SK-N-DZ (cell line): ENCODE measurements at regions not wholly inside any gene's neighbourhood (a gene's known extent, or its start where the extent isn't known, plus 50 kb on each side); places are given as distances from the start of the nearest gene placed in this dataset.
"Not testable (repeated sequence)": the region's sequence is repeated elsewhere in the genome, so short reads cannot be mapped to it uniquely, and the experiment has no call there.

ENCODE experiments used
- DNase-seq: peaks from one replicate; pipeline ENCODE4 v3.0.0-alpha.2; 2015; ENCODE audit warnings: low spot score

DNA sequence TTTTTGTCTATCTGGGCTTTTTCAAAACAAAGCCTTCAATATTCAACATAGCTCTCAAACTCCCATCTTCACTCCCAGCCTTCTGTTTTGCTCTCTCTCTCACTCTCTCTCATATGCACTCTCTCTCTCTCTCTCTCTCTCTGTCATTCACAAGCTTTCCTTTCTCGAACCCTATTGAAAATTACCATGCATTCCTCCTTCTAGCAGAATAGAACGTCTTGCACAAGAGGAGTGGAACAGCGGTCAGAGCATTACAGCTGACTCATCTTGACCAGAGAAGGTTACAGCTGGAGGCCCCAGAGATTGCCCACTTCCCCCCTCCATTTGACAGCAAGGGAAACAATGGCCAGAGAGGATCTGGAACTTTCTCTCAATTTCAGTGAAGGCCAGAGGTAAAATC lies 51.0 kb upstream of the LIFR start:
- DNase-seq, result no peak

- no peak for DNase-seq
These were observed 51.6 kb upstream of the LIFR start for GRCh38 chr5:38607930-38608564.

- no peak for DNase-seq
These were observed 52.4 kb upstream of the LIFR start for GRCh38 chr5:38608874-38609273.

GRCh38 chr5:38612851-38613250 lies 56.4 kb upstream of the LIFR start:
- DNase-seq, result no peak

- peak; percentile 17 for DNase-seq
These were observed 57.0 kb upstream of the LIFR start for GRCh38 chr5:38613490-38613889.

GRCh38 chr5:38613992-38614836 lies 57.8 kb upstream of the LIFR start:
- no peak for DNase-seq

DNA sequence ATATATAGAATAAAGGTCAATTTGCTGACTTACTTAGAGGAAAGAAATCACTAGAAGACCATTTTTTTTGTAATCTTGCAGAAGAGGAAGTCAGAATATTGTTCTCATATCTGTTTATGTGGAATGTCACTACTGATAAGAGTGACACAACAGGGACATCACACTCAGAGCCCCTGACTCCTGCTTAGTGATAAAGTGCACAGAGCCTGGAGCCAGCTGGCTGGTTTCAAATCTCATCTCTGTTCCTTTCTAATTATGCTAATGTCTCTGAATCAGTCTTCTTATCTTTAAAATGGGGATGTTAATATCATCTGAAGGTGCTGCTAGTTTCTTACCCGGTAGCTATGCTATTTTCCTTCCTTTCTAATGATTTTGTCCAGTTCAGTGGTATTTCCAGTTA lies 58.6 kb upstream of the LIFR start:
- peak; percentile 30 for DNase-seq

DNA sequence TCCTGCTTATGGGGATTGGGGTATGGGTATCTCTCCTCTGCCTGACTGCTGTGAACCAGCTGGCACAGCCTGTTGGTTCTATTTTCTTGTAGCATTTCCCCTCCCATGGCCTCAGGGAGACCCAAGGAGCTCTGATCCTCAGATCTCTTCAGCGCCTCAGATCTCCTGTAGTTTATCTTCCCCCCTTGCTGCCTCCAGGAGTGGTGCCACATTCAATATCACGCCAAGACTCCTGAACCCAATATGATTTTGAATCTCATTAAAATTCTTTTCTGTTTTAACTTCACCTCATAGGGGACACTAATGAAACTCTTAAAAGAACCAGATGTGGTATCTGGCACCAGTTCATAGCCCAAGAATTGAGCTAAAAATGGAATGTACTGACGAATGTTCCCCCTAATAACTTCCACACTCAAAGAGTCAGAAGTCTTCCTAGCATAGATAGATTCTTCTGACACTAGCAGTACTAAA lies 59.6 kb upstream of the LIFR start:
- DNase-seq, result no peak

DNA sequence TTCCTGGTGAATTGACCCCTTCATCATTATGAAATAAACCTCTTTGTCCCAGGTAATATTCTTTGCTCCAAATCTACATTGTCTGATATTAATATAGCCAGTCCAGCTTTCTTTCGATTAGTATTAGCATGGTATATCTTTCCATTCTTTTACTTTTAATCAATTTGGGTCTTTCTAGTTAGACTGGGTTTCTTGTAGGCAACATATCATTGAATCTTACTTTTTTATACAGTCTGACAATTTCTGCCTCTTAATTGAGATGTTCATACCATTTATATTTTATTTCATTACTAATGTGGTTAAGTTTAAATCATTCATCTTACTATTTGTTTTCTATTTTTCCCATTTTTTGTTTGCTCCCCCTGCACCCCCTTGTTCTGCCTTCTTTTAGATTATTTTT lies 61.7 kb upstream of the LIFR start:
- DNase-seq, result no peak

GRCh38 chr5:38621331-38621730 lies 64.9 kb upstream of the LIFR start:
- no peak for DNase-seq

- DNase-seq, result no peak
These were observed 65.5 kb upstream of the LIFR start for GRCh38 chr5:38621840-38622437.

DNA sequence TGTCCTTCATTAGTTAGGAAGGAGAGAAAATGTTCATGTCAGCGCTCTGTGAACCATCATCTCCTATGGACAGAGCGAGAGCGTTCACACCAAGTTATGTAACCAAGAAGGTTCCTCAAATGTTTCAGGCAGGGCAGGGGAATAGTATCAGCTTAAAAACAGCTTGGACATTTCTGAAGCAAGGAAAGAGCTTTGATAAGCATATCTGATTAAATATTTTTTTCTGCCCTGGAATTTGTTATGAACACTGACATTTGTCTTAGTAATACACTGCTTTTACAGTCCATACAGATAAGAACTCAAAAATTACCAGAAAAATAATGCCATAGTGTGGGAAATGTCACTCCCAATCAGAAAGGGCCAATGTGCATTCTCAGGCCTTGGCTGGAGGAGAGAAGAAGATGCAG lies 66.3 kb upstream of the LIFR start:
- DNase-seq, result no peak

- not testable (repeated sequence) for DNase-seq
These were observed 68.1 kb upstream of the LIFR start for GRCh38 chr5:38624541-38624940.

DNA sequence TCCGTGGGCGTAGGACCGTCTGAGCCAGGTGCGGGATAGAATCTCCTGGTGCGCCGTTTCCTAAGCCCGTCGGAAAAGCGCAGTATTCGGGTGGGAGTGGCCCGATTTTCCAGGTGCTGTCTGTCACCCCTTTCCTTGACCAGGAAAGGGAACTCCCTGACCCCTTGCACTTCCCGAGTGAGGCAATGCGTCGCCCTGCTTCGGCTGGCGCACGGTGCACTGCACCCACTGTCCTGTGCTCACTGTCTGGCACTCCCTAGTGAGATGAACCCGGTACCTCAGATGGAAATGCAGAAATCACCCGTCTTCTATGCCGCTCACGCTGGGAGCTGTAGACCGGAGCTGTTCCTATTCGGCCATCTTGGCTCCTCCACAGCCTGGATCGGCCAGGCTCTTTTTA lies 74.9 kb upstream of the LIFR start:
- not testable (repeated sequence) for DNase-seq

DNA sequence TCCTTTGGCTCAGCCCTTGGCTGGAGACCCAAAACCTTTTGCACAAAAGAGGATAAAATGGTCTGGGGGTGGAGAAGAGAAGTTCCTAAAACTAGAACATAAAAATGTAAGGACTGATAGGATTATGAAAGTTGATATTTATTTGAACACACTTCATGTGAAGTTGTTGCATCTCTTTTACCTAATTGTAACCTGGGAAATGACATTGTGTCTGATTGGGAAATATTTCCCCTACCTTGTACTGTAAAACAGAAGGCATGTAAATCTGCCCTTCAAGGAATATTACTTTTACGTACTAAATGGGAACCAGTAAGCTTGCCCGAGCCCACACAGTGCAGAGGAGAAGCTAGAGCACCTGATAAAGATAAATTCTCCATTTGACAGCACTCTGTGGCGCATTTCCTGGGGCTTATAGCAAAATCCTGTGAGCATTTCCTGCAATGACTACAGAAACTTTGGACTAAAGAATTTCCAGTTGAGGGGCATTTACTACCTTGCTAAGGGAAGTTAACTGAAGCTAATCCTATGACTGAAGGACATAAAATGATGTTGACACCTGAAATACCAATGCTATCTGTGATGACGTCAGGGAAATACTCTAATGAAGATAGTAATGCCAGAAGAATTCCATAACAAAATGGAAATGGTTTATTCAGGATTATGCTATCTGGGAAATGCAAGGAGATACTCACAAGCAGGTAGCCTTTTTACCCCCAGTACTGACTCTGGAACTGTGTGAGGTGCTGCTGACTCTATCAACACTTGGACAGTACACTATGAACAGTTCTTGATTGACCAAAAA lies 78.3 kb upstream of the LIFR start:
- no peak for DNase-seq

GRCh38 chr5:38636626-38637025 lies 80.2 kb upstream of the LIFR start:
- no peak for DNase-seq

DNA sequence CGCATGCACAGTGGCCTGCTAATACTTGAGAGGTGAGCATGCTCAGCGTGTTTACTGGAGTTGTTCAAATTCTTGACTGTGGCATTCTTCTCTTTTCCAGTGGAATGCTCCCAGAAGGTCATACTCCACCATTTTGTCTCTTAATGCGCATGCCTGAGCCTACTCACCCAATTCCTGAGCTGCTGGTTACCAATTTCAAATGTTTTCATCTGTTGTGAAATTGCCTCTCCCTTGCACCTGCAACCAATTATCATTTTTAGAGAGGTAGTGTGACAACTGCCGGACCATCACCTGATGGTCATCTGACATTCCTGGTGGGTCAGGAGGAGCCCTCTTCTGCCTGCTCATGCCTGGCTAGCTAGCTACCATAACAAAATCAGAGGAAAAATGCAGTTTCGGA lies 82.2 kb upstream of the LIFR start:
- DNase-seq, result no peak

DNA sequence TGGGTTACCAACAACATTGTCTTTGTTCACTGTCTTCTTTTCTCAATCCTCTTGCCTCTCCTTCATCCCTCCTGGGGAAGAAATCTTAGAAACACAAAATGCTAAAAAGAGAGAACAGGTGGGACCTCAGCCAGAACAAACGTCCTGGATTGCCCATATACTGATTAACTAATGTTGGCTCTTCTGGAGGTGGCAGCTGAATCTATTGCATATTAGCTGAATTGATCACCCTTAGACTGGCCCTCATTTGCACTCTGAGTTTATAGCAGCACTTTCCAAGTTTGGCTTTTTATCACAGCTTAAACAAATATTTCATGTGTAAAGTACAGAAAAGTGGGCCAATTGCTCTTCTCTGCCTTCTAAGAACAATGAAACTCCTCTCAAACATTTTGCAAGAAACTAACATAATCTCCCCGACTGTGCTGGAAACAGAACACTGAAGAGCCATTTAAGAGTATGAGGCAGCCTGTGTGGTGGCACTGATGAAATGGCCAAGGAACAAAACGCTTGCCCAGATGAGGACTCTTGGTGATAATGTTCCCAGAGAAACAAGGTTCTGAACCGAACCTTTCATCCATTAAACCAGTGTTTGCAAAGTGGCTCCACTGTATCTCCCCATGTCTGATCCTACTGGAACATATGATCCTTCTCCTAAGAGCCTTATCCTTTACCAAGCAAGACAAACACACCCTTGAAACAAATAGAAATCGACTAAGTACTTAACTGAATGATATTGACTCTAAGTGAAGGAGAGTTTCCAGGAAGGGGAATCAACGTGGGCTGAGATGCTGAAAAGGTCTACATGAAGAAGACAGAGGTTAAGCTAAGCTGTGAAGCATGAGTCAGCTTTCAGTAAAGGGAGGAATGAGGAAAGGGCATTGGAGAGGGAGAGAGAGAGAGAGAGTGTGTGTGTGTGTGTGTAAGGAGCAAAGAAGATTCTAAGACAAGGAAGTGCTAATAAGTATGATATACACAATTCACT lies 83.2 kb upstream of the LIFR start:
- no peak for DNase-seq

DNA sequence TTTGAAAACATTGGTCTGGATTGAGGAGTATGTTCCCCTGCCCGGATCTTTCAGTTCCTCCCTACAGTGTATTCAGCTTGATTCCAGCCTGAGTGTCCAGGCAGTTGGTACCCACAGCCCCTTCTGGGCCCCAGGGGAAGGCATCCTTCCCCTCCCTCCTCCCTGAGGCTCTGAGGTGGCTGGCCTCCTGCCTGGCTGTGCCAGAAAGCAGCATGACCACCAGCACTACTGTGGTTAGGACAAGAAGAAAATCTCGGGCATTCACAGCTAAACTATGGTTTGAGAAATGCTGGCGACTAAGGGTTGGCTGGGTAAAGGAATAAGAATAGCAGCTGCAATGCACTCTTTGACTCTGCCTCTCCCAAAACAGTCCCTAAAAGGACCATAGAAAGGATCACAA lies 84.6 kb upstream of the LIFR start:
- no peak for DNase-seq

- peak; percentile 18 for DNase-seq
These were observed 85.9 kb upstream of the LIFR start for GRCh38 chr5:38642189-38642911.
